ENCODE measurements at regions not wholly inside any gene's neighbourhood (a gene's known extent, or its start where the extent isn't known, plus 50 kb on each side); places are given as distances from the start of the nearest gene placed in this dataset.

GRCh38 chr12:13380297-13380696 is 183.8 kb downstream of the EMP1 start:
- Histone ChIP-seq H3K27ac (no peak overlapping the region), H3K27me3 (no peaks in the 10 kb centered on the region), H3K4me1 (replicated peaks in 1 of 2) (no peaks in the 10 kb centered on the region), H3K9me3 (replicated peaks in 1 of 3) (no peaks in the 10 kb centered on the region), H3K36me3 (replicated peaks in 1 of 2) (no peaks in the 10 kb centered on the region), H3K4me3 (no peak overlapping the region)
- 53 to 75% (median 64%) methylated on average over 3 of the region's 3 CpGs for WGBS, 4 donors
- intact Hi-C loops (cut with DNase I): no loop called here
- DNase-seq: no peak
- TF ChIP-seq CTCF (IDR thresholded peaks at IDR 0.05) (no peak), POLR2A (IDR thresholded peaks at IDR 0.05) (no peak)

GRCh38 chr12:13379531-13380188 is 183.1 kb downstream of the EMP1 start:
- H3K27ac ChIP-seq: no peak overlapping the region
- 53 to 80% (median 71%) methylated on average over 3 of the region's 3 CpGs for whole genome bisulfite sequencing, 4 donors
- no peak overlapping the region for H3K4me3 ChIP-seq
- no peaks in the 10 kb centered on the region for H3K36me3 ChIP-seq (replicated peaks in 1 of 2)
- no peak for DNase-seq
- no peaks in the 10 kb centered on the region for H3K4me1 ChIP-seq (replicated peaks in 1 of 2)
- intact Hi-C loops (cut with DNase I): no loop called here
- H3K27me3 ChIP-seq: no peaks in the 10 kb centered on the region
- no peaks in the 10 kb centered on the region for H3K9me3 ChIP-seq (replicated peaks in 1 of 3)
- TF ChIP-seq CTCF (IDR thresholded peaks at IDR 0.05) (no peak), POLR2A (IDR thresholded peaks at IDR 0.05) (no peak)

- TF ChIP-seq POLR2A (IDR thresholded peaks at IDR 0.05) (no peak), CTCF (IDR thresholded peaks at IDR 0.05) (no peak)
- Histone ChIP-seq H3K4me1 (replicated peaks in 1 of 2) (no peaks in the 10 kb centered on the region), H3K27ac (no peak overlapping the region), H3K36me3 (replicated peaks in 1 of 2) (no peaks in the 10 kb centered on the region), H3K9me3 (replicated peaks in 1 of 3) (no peaks in the 10 kb centered on the region), H3K27me3 (no peaks in the 10 kb centered on the region), H3K4me3 (no peak overlapping the region)
- intact Hi-C loops (cut with DNase I): no loop called here
- DNase-seq: no peak
- 40 to 79% (median 71%) methylated on average over 1 of the region's 1 CpG for WGBS, 4 donors
These were observed 181.2 kb downstream of the EMP1 start for GRCh38 chr12:13377698-13378097.

GRCh38 chr12:13376610-13377373 is 180.3 kb downstream of the EMP1 start:
- Histone ChIP-seq H3K27ac (no peak overlapping the region), H3K4me3 (no peak overlapping the region), H3K27me3 (no peaks in the 10 kb centered on the region), H3K4me1 (replicated peaks in 1 of 2) (no peaks in the 10 kb centered on the region), H3K36me3 (replicated peaks in 1 of 2) (no peaks in the 10 kb centered on the region), H3K9me3 (replicated peaks in 1 of 3) (no peaks in the 10 kb centered on the region)
- TF ChIP-seq CTCF (IDR thresholded peaks at IDR 0.05) (no peak), POLR2A (IDR thresholded peaks at IDR 0.05) (no peak)
- DNase-seq: no peak
- 81 to 86% (median 83%) methylated on average over 7 of the region's 7 CpGs for WGBS, 4 donors
- intact Hi-C loops (cut with DNase I): no loop called here
